Neural cell (in vitro differentiated cells): ENCODE measurements at regions not wholly inside any gene's neighbourhood (a gene's known extent, or its start where the extent isn't known, plus 50 kb on each side); places are given as distances from the start of the nearest gene placed in this dataset.

ENCODE experiments used
- H2AFZ ChIP-seq: fragments of 200-600, 300-800 bp; sonication (generic), shearing (Covaris generic); 2 replicates; pipeline ENCODE4 v1.6.0; 2014; ENCODE audit warnings: low read depth, mild to moderate bottlenecking, antibody characterized with exemption, low read length, moderate library complexity
- H3F3A ChIP-seq: fragments of 200-600 bp; shearing (Covaris generic); 2 replicates; pipeline ENCODE4 v1.6.1; 2016; ENCODE audit warnings: mild to moderate bottlenecking, moderate library complexity, mixed read lengths, antibody characterized with exemption, low read length; ENCODE audit not compliant: insufficient read depth, poor library complexity, severe bottlenecking
- H3K27ac ChIP-seq: fragments of 200-600, 300-800 bp; sonication (generic), shearing (Covaris generic); 2 replicates; pipeline ENCODE4 v1.5.1; 2014; ENCODE audit warnings: mild to moderate bottlenecking, low read length, moderate library complexity
- H3K27me3 ChIP-seq: fragments of 300-800, 200-600 bp; sonication (generic), shearing (Covaris generic); 2 replicates; pipeline ENCODE4 v1.6.0; 2014; ENCODE audit warnings: mild to moderate bottlenecking, low read depth, low read length, moderate library complexity; ENCODE audit not compliant: insufficient read depth
- H3K36me3 ChIP-seq: fragments of 300-800, 200-600 bp; sonication (generic), shearing (Covaris generic); 2 replicates; pipeline ENCODE4 v1.5.1; 2014; ENCODE audit warnings: mild to moderate bottlenecking, antibody characterized with exemption, low read length, moderate library complexity; ENCODE audit not compliant: insufficient read depth
- H3K4me2 ChIP-seq: fragments of 300-800, 200-600 bp; sonication (generic), shearing (Covaris generic); 2 replicates; pipeline ENCODE4 v1.6.0; 2014; ENCODE audit warnings: mild to moderate bottlenecking, low read length
- H3K4me3 ChIP-seq: fragments of 300-800, 200-600 bp; sonication (generic), shearing (Covaris generic); 2 replicates; pipeline ENCODE4 v1.5.1; 2014; ENCODE audit warnings: mild to moderate bottlenecking, low read length, moderate library complexity
- H3K79me2 ChIP-seq: fragments of 200-600 bp; shearing (Covaris generic); replicated peaks from 2 replicates; pipeline ENCODE4 v1.6.0; 2014; ENCODE audit warnings: mild to moderate bottlenecking, low read length, moderate library complexity; ENCODE audit not compliant: insufficient read depth
- H3K9ac ChIP-seq: fragments of 300-800, 200-600 bp; sonication (generic), shearing (Covaris generic); 2 replicates; pipeline ENCODE4 v1.6.1; 2016; ENCODE audit warnings: mild to moderate bottlenecking, low read length, mixed read lengths
- H3K9me2 ChIP-seq: fragments of 200-600 bp; shearing (Covaris generic); 2 replicates; pipeline ENCODE4 v1.6.1; 2016; ENCODE audit warnings: mild to moderate bottlenecking, low read length, mixed read lengths; ENCODE audit not compliant: insufficient read depth
- H3K9me3 ChIP-seq: fragments of 200-600, 300-800 bp; sonication (generic), shearing (Covaris generic); 2 replicates; pipeline ENCODE4 v1.6.1; 2016; ENCODE audit warnings: mild to moderate bottlenecking, mixed run types, low read length, moderate library complexity, mixed read lengths
- H4K20me1 ChIP-seq: fragments of 200-600 bp; shearing (Covaris generic); 2 replicates; pipeline ENCODE4 v1.6.1; 2016; ENCODE audit warnings: mild to moderate bottlenecking, mixed run types; ENCODE audit not compliant: insufficient read depth
- CTCF ChIP-seq: fragments of 450-650 bp; IDR thresholded peaks from 2 replicates; pipeline ENCODE4 v1.5.1; 2014; ENCODE audit warnings: antibody characterized with exemption, mild to moderate bottlenecking, moderate library complexity; ENCODE audit not compliant: poor library complexity, severe bottlenecking
- EP300 ChIP-seq: fragments of 450-650 bp; conservative IDR thresholded peaks from 2 replicates; pipeline ENCODE4 v1.6.1; 2014; ENCODE audit warnings: antibody characterized with exemption, mild to moderate bottlenecking, moderate library complexity; ENCODE audit not compliant: poor library complexity, severe bottlenecking
- EZH2 ChIP-seq: fragments of 200-600, 300-800 bp; shearing (Covaris generic), sonication (generic); IDR thresholded peaks from 2 replicates; pipeline ENCODE4 v1.6.1; 2014; ENCODE audit warnings: antibody characterized with exemption, low read length, borderline replicate concordance, mild to moderate bottlenecking; ENCODE audit not compliant: insufficient read depth, poor library complexity, severe bottlenecking
- MXI1 ChIP-seq: fragments of 450-650 bp; conservative IDR thresholded peaks from 2 replicates; pipeline ENCODE4 v1.6.1; 2014; ENCODE audit warnings: antibody characterized with exemption, mild to moderate bottlenecking; ENCODE audit not compliant: poor library complexity, severe bottlenecking
- POLR2AphosphoS5 ChIP-seq: IDR thresholded peaks from 2 replicates; pipeline ENCODE4 v1.6.1; 2012
- RAD21 ChIP-seq: fragments of 450-650 bp; conservative IDR thresholded peaks from 2 replicates; pipeline ENCODE4 v1.6.1; 2014; ENCODE audit warnings: antibody characterized with exemption, mild to moderate bottlenecking, moderate library complexity
- REST ChIP-seq: IDR thresholded peaks from 2 replicates; pipeline ENCODE4 v1.6.1; 2012; ENCODE audit warnings: borderline replicate concordance
- SMC3 ChIP-seq: fragments of 450-650 bp; conservative IDR thresholded peaks from 2 replicates; pipeline ENCODE4 v1.6.1; 2014; ENCODE audit warnings: antibody characterized with exemption, mild to moderate bottlenecking, moderate library complexity; ENCODE audit not compliant: poor library complexity
- TAF1 ChIP-seq: IDR thresholded peaks from 2 replicates; pipeline ENCODE4 v1.6.1; 2012; ENCODE audit warnings: low read depth

GRCh38 chr10:10271639-10272192 lies 746.0 kb upstream of the CELF2 start:
- Histone ChIP-seq H3K9ac (no peak overlapping the region), H3K4me2 (no peak overlapping the region), H3K9me2 (no peaks in the 10 kb centered on the region), H3K27me3 (no peaks in the 10 kb centered on the region), H3K36me3 (no peaks in the 10 kb centered on the region), H3K79me2 (no peaks in the 10 kb centered on the region), H3K4me3 (no peak overlapping the region), H2AFZ (no peak overlapping the region), H3K27ac (no peak overlapping the region), H3K9me3 (no peaks in the 10 kb centered on the region), H4K20me1 (no peaks in the 10 kb centered on the region), H3F3A (no peaks in the 10 kb centered on the region)
- TF ChIP-seq TAF1 (no peak), POLR2AphosphoS5 (no peak), REST (no peak)

GRCh38 chr10:10273661-10274060 lies 744.0 kb upstream of the CELF2 start:
- no peaks in the 10 kb centered on the region for H3K79me2 ChIP-seq
- no peak overlapping the region for H3K4me3 ChIP-seq
- H3K9me2 ChIP-seq: no peaks in the 10 kb centered on the region
- H3K27me3 ChIP-seq: no peaks in the 10 kb centered on the region
- no peaks in the 10 kb centered on the region for H4K20me1 ChIP-seq
- H3K9ac ChIP-seq: no peak overlapping the region
- TF ChIP-seq TAF1 (no peak), RAD21 (no peak), CTCF (no peak), EP300 (no peak), POLR2AphosphoS5 (no peak), MXI1 (no peak), EZH2 (no peak), REST (no peak), SMC3 (no peak)
- H3K27ac ChIP-seq: no peak overlapping the region
- no peaks in the 10 kb centered on the region for H3K9me3 ChIP-seq
- H3K4me2 ChIP-seq: no peak overlapping the region
- no peaks in the 10 kb centered on the region for H3F3A ChIP-seq
- no peaks in the 10 kb centered on the region for H3K36me3 ChIP-seq
- no peak overlapping the region for H2AFZ ChIP-seq
